ENCODE measurements at regions not wholly inside any gene's neighbourhood (a gene's known extent, or its start where the extent isn't known, plus 50 kb on each side); places are given as distances from the start of the nearest gene placed in this dataset.

DNA sequence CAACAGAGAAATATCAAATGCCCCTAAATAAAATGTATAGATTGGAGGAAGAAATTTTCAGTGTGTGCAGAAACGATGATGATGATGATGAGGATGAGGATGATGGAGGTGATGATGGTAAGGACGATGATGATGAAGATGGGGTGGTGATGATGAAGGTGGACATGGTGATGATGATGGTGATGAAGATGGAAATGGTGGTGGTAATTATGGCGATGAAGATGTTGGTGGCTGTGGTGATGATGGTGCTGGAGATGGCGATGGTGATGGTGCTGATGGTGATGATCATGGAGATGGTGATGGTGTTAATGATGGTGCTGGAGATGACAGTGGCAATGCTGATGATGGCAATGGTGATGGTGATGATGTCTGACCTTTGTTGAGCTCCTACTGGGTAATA lies 141.2 kb downstream of the DHX35 start:
- ATAC-seq (replicated peaks): no peak
- Mint-ChIP-seq H3K27me3 (peaks cover 53 to 79% of the 10 kb centered on the region in 2 donors), H3K4me1 (ENCODE audit: low read depth in 2 of 2) (no peaks in the 10 kb centered on the region)

DNA sequence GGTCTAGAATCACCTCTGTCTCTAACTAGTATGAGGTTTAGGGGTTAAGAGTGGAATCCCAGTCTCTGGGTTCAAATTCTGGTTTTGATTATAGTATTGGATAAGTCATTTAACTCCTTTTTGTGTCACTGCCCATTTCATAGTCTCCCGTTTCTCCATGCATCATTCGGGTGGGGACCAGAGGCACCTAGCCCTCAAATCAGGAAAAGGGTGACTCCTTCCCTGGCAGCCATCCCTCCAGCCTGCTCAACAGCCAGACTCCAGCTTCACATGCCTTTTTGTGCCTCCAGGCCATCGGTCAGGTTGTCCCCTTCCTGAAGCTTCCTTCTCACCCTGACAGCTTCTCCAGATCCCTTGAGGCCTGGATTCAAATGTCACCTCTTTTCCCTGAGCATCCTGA lies 139.8 kb downstream of the DHX35 start:
- Mint-ChIP-seq H3K4me1 (ENCODE audit: low read depth in 2 of 2) (no peaks in the 10 kb centered on the region), H3K27me3 (peaks cover 46 to 76% of the 10 kb centered on the region in 2 donors), H3K9me3 (peaks cover 0 to 6% of the 10 kb centered on the region in 2 donors), H3K27ac (no peak overlapping the region), H3K36me3 (ENCODE audit: insufficient read depth) (no peaks in the 10 kb centered on the region), H3K4me3 (no peak overlapping the region)
- ATAC-seq (replicated peaks) (no peak), DNase-seq (no peak)

More for the DNA sequence above, 141.2 kb downstream of the DHX35 start:
- Mint-ChIP-seq H3K36me3 (ENCODE audit: insufficient read depth) (no peaks in the 10 kb centered on the region), H3K4me3 (no peak overlapping the region), H3K27ac (no peak overlapping the region), H3K9me3 (peaks cover 0 to 6% of the 10 kb centered on the region in 2 donors)
- no peak for DNase-seq

DNA sequence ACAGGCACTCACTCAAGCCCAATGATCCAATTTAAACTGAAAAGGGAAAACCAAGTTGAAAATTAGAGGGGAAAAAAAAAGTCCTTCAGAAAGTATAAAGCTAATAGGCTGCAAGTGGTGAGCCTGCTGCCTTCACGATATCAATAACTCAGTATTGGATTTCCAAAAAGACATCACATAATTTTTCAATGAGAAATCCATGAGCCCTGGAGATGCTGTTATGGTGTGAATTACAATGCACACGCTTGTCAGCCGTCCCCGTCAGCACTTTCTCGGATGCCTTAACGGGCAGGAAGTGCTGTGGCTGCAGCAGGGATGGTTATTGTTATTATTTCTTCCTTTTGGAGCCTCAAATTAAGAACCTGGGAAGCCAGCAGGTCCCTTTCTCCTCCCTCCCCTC lies 138.5 kb downstream of the DHX35 start:
- ATAC-seq (replicated peaks): no peak
- Mint-ChIP-seq H3K36me3 (ENCODE audit: insufficient read depth) (no peaks in the 10 kb centered on the region), H3K27ac (no peak overlapping the region), H3K27me3 (peaks cover 37 to 64% of the 10 kb centered on the region in 2 donors), H3K4me1 (ENCODE audit: low read depth in 2 of 2) (no peaks in the 10 kb centered on the region), H3K9me3 (peaks cover 0 to 6% of the 10 kb centered on the region in 2 donors), H3K4me3 (no peak overlapping the region)
- DNase-seq: no peak

DNA sequence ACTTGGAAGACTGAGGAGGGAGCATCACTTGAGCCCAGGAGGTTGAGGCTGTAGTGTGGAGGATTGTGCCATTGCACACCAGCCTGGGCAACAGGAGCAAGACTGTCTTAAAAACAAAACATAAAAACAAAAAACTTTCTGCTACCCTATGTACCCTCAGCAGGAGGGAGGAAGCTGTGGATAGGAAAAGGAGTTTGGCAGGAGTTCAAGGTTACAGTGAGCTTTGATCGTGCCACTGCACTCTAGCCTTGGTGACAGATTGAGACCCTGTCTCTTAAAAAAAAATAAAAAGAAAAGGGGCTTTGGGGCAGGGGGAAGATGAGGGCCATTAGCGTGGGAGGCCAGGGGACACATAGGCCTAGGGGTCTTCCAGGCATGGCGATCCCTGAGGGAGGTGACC lies 135.7 kb downstream of the DHX35 start:
- Mint-ChIP-seq H3K4me1 (ENCODE audit: low read depth in 2 of 2) (no peaks in the 10 kb centered on the region), H3K27me3 (peaks cover 32 to 65% of the 10 kb centered on the region in 2 donors), H3K9me3 (no peaks in the 10 kb centered on the region), H3K27ac (no peak overlapping the region), H3K4me3 (no peak overlapping the region), H3K36me3 (ENCODE audit: insufficient read depth) (no peaks in the 10 kb centered on the region)
- ATAC-seq (replicated peaks): no peak
- DNase-seq: no peak

DNA sequence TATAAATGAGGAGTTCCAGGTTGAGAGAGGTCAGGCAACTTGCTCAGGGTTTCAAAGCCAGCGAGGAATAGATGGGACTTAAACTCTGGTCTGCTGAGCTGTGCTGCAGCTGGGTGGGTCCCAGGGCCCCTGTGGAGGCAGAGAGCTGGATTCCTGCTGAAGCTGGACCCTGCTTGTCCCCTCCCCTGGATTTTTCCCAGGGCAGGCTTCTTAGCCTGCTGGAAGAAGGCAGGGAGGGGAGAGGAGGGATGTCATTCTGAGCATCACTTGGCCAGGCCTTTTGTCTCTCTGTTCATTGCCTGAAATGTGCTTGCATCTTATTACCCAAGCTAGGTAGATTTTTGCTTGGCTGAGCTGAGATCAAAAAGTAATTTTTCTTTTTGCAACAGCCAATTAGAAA lies 133.7 kb downstream of the DHX35 start:
- Mint-ChIP-seq H3K27me3 (peaks cover 33 to 61% of the 10 kb centered on the region in 2 donors), H3K36me3 (ENCODE audit: insufficient read depth) (no peaks in the 10 kb centered on the region), H3K9me3 (no peaks in the 10 kb centered on the region), H3K27ac (no peak overlapping the region), H3K4me1 (ENCODE audit: low read depth in 2 of 2) (no peaks in the 10 kb centered on the region), H3K4me3 (no peak overlapping the region)
- DNase-seq: no peak
- no peak for ATAC-seq (replicated peaks)

DNA sequence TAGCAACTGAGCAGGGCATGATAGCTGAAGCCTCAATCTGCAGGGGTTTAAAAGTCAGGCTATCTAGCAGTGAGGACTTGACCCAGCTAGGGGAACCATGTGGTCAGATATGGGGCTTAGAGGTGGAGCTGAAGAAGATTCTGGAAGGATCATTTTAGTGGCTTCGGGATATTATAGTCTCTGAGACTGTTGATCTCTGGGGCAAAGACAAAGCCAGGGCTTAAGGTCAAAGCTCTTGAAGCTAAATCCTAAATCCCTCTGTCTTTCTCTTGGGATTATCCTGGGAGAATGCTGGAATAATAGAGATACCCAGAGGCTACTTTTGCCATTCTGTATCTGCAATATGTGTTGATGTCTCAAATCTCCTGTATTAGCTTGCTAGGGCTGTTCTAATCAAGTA lies 132.2 kb downstream of the DHX35 start:
- H3K4me3 Mint-ChIP-seq: no peak overlapping the region
- no peak overlapping the region for H3K27ac Mint-ChIP-seq
- H3K27me3 Mint-ChIP-seq: peaks cover 25 to 47% of the 10 kb centered on the region in 2 donors
- no peak for DNase-seq
- ATAC-seq (replicated peaks): no peak
- H3K4me1 Mint-ChIP-seq (ENCODE audit: low read depth in 2 of 2): peaks cover 0 to 5% of the 10 kb centered on the region in 2 donors
- H3K9me3 Mint-ChIP-seq: no peaks in the 10 kb centered on the region
- peaks cover 4% of the 10 kb centered on the region for H3K36me3 Mint-ChIP-seq (ENCODE audit: insufficient read depth)

DNA sequence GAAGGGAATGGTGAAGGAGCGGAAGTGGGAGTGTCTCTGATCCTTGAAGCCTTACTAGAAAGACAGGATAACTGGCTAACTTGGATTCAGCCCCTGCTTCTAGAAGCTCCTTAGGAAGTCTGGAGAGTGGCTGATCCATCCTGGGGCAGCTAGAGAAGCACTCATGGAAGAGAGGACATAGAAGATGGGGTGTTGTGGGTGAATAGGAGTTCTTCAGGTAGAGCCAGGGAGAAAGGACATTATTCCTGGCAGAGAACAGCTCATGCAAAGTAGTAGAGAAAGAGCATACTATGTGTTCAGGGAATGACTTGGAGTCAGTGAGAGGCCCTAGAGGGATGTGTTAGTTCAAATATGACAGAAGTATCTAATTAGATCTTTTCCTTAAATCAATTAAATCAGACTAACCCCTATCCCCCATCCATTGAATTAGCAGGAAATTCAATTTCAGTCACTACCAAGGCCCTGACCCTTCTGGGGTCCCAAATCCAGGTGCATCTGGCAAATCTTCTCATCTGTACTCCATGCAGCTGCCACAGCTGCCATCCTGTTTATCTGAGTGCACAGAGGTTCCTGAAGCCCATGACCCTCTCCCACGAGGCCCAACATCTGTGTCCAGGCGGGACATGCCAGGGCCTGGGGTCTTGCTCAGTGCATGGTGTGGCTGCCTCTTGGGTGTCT lies 130.7 kb downstream of the DHX35 start:
- no peaks in the 10 kb centered on the region for H3K9me3 Mint-ChIP-seq
- H3K4me3 Mint-ChIP-seq: no peak overlapping the region
- H3K27me3 Mint-ChIP-seq: peaks cover 16 to 32% of the 10 kb centered on the region in 2 donors
- ATAC-seq (replicated peaks) (no peak), DNase-seq (no peak)
- peaks cover 3 to 8% of the 10 kb centered on the region in 2 donors for H3K4me1 Mint-ChIP-seq (ENCODE audit: low read depth in 2 of 2)
- H3K36me3 Mint-ChIP-seq (ENCODE audit: insufficient read depth): peaks cover 4% of the 10 kb centered on the region
- H3K27ac Mint-ChIP-seq: no peak overlapping the region

DNA sequence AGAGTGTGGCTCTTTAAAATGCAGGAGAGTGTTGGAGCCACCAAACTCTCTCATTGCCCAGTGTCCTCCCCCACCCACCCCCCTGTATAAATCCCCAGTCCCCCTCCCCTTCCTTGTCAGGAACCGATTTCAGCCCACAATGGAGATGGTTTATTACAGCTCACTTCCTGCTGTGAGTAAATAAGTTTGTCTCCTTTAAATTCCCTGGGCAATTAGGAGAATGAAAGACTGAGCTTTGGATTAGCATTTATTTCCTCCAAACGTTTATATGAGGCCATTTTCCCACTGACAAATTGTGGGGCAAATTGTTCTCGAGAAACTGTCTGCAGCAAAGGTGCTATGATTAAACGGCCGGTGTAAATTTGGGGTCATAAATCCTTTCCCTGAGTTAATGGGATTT lies 128.8 kb downstream of the DHX35 start:
- H3K9me3 Mint-ChIP-seq: no peaks in the 10 kb centered on the region
- DNase-seq (no peak), ATAC-seq (replicated peaks) (no peak)
- peaks cover 16 to 25% of the 10 kb centered on the region in 2 donors for H3K27me3 Mint-ChIP-seq
- no peak overlapping the region for H3K27ac Mint-ChIP-seq
- H3K4me3 Mint-ChIP-seq: no peak overlapping the region
- peaks cover 4% of the 10 kb centered on the region for H3K36me3 Mint-ChIP-seq (ENCODE audit: insufficient read depth)
- peaks cover 3 to 8% of the 10 kb centered on the region in 2 donors for H3K4me1 Mint-ChIP-seq (ENCODE audit: low read depth in 2 of 2)

DNA sequence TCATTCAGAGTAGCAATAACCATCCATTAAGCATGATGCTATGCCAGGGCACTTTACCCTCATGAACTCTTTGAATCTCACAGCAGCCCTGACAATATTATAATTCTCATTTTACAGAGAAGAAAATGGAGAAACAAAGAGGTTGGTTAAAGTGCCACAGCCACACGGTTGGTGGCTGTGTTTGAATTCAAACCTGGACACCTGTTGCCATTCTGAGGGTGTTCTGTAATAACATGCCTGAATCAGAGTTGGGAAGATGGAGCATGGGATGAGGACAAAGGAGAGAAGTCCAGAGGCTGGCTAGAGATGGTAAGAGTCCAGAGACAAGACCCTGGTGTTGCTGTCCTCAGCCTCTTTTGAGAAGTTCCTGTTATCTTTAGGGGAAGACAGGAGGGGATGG lies 127.7 kb downstream of the DHX35 start:
- Mint-ChIP-seq H3K4me1 (ENCODE audit: low read depth in 2 of 2) (peaks cover 3 to 8% of the 10 kb centered on the region in 2 donors), H3K4me3 (no peak overlapping the region), H3K36me3 (ENCODE audit: insufficient read depth) (peaks cover 4% of the 10 kb centered on the region), H3K27ac (peak overlapping the region; percentile 52 to 71), H3K9me3 (no peaks in the 10 kb centered on the region), H3K27me3 (peaks cover 16 to 25% of the 10 kb centered on the region in 2 donors)
- DNase-seq (no peak), ATAC-seq (replicated peaks) (no peak)
